ENCODE measurements at regions not wholly inside any gene's neighbourhood (a gene's known extent, or its start where the extent isn't known, plus 50 kb on each side); places are given as distances from the start of the nearest gene placed in this dataset.

- no peak for DNase-seq (ENCODE audit: low read depth)
- H3K4me3 ChIP-seq (ENCODE audit: low read length), result no peak overlapping the region
- peak; percentile 94 for TF ChIP-seq CTCF (conservative IDR thresholded peaks at IDR 0.05; ENCODE audit: low read depth, low read length)
These were observed 52.0 kb upstream of the THY1 start for GRCh38 chr11:119474682-119475596.

GRCh38 chr11:119473901-119474681 is 51.1 kb upstream of the THY1 start:
- no peak for TF ChIP-seq CTCF (conservative IDR thresholded peaks at IDR 0.05; ENCODE audit: low read depth, low read length)
- DNase-seq (ENCODE audit: low read depth), result no peak

GRCh38 chr11:119473226-119473625 is 50.3 kb upstream of the THY1 start:
- TF ChIP-seq CTCF (conservative IDR thresholded peaks at IDR 0.05; ENCODE audit: low read depth, low read length), result no peak
- H3K4me3 ChIP-seq (ENCODE audit: low read length), result no peak overlapping the region
- no peak for DNase-seq (ENCODE audit: low read depth)

More at GRCh38 chr11:119473901-119474681, 51.1 kb upstream of the THY1 start:
- no peak overlapping the region for H3K4me3 ChIP-seq (ENCODE audit: low read length)

DNA sequence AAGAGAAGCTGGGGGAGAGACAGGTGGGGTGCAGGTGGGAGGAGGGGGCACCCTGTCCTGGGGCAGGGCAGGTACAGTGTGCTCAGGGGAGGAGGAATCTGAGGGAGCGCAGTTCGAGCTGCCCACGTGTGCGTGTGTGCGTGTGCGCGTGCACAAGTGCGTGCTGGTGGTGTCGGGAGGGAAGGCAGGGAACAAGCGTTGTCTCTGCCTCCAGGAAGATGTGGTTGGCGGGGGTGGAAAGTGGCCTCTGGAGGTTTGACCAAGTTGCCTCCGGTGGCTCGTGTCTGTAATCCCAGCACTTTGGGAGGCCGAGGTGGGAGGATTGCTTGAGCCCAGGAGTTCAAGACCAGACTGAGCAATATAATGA is 49.9 kb upstream of the THY1 start:
- H3K4me3 ChIP-seq (ENCODE audit: low read length), result no peak overlapping the region
- no peak for DNase-seq (ENCODE audit: low read depth)
- TF ChIP-seq CTCF (conservative IDR thresholded peaks at IDR 0.05; ENCODE audit: low read depth, low read length), result no peak
